ENCODE measurements at regions not wholly inside any gene's neighbourhood (a gene's known extent, or its start where the extent isn't known, plus 50 kb on each side); places are given as distances from the start of the nearest gene placed in this dataset.

GRCh38 chr10:28837613-28838390 lies 160.5 kb downstream of the BAMBI start:
- TF ChIP-seq CTCF (conservative IDR thresholded peaks at IDR 0.05 in 1 of 2, IDR thresholded peaks at IDR 0.05 in 1 of 2; ENCODE audit: low read depth in 1 of 2, low read length in 2 of 2): no peak
- TF ChIP-seq EZH2 (IDR thresholded peaks at IDR 0.05; ENCODE audit: low read length, missing control alignments): no peak

Measured in fibroblast of lung (primary cell).